ENCODE measurements at regions not wholly inside any gene's neighbourhood (a gene's known extent, or its start where the extent isn't known, plus 50 kb on each side); places are given as distances from the start of the nearest gene placed in this dataset.

GRCh38 chr2:194566907-194567660, 1089.9 kb upstream of the SLC39A10 start:
- no peak overlapping the region for H3K27ac ChIP-seq (ENCODE audit: low read depth, low read length)
- no peaks in the 10 kb centered on the region for H3K27me3 ChIP-seq (ENCODE audit: control insufficient read depth, insufficient read depth, low read length)
- no peaks in the 10 kb centered on the region for H3K9me3 ChIP-seq (ENCODE audit: control insufficient read depth, insufficient read depth, low read length)
- no CpG with 5 or more reads among the region's 1 CpG for WGBS (ENCODE audit: insufficient coverage)
- no peaks in the 10 kb centered on the region for H3K36me3 ChIP-seq (ENCODE audit: control insufficient read depth, insufficient read depth, low read length)
- DNase-seq (ENCODE audit: low read depth in 4 of 6, low spot score in 6 of 6), result no peak
- H3K4me3 ChIP-seq (ENCODE audit: low read depth, low read length), result no peak overlapping the region
- no peaks in the 10 kb centered on the region for H3K4me1 ChIP-seq (ENCODE audit: control insufficient read depth, insufficient read depth, low read length)

- no peak for DNase-seq (ENCODE audit: low read depth in 4 of 6, low spot score in 6 of 6)
- Histone ChIP-seq H3K4me1 (ENCODE audit: control insufficient read depth, insufficient read depth, low read length) (no peaks in the 10 kb centered on the region), H3K27me3 (ENCODE audit: control insufficient read depth, insufficient read depth, low read length) (no peaks in the 10 kb centered on the region), H3K4me3 (ENCODE audit: low read depth, low read length) (no peak overlapping the region), H3K9me3 (ENCODE audit: control insufficient read depth, insufficient read depth, low read length) (no peaks in the 10 kb centered on the region), H3K36me3 (ENCODE audit: control insufficient read depth, insufficient read depth, low read length) (no peaks in the 10 kb centered on the region), H3K27ac (ENCODE audit: low read depth, low read length) (no peak overlapping the region)
- WGBS (ENCODE audit: insufficient coverage), result no CpG with 5 or more reads among the region's 2 CpGs
These were observed 1092.6 kb upstream of the SLC39A10 start for GRCh38 chr2:194564422-194564821.

- H3K4me1 ChIP-seq (ENCODE audit: control insufficient read depth, insufficient read depth, low read length), result no peaks in the 10 kb centered on the region
- H3K4me3 ChIP-seq (ENCODE audit: low read depth, low read length), result no peak overlapping the region
- no peak overlapping the region for H3K27ac ChIP-seq (ENCODE audit: low read depth, low read length)
- H3K9me3 ChIP-seq (ENCODE audit: control insufficient read depth, insufficient read depth, low read length), result no peaks in the 10 kb centered on the region
- H3K27me3 ChIP-seq (ENCODE audit: control insufficient read depth, insufficient read depth, low read length), result no peaks in the 10 kb centered on the region
- no peak for DNase-seq (ENCODE audit: low read depth in 4 of 6, low spot score in 6 of 6)
- WGBS (ENCODE audit: insufficient coverage), result no CpG with 5 or more reads among the region's 2 CpGs
- H3K36me3 ChIP-seq (ENCODE audit: control insufficient read depth, insufficient read depth, low read length), result no peaks in the 10 kb centered on the region
These were observed 1094.7 kb upstream of the SLC39A10 start for GRCh38 chr2:194562329-194562728.

- no peak for DNase-seq (ENCODE audit: low read depth in 4 of 6, low spot score in 6 of 6)
- no peak overlapping the region for H3K4me3 ChIP-seq (ENCODE audit: low read depth, low read length)
- H3K9me3 ChIP-seq (ENCODE audit: control insufficient read depth, insufficient read depth, low read length), result no peaks in the 10 kb centered on the region
- no peak overlapping the region for H3K27ac ChIP-seq (ENCODE audit: low read depth, low read length)
- H3K36me3 ChIP-seq (ENCODE audit: control insufficient read depth, insufficient read depth, low read length), result no peaks in the 10 kb centered on the region
- H3K4me1 ChIP-seq (ENCODE audit: control insufficient read depth, insufficient read depth, low read length), result no peaks in the 10 kb centered on the region
- H3K27me3 ChIP-seq (ENCODE audit: control insufficient read depth, insufficient read depth, low read length), result no peaks in the 10 kb centered on the region
- 86% methylated on average over 2 of the region's 3 CpGs for WGBS (ENCODE audit: insufficient coverage)
These were observed 1097.1 kb upstream of the SLC39A10 start for GRCh38 chr2:194559964-194560363.

GRCh38 chr2:194559523-194559922, 1097.5 kb upstream of the SLC39A10 start:
- Histone ChIP-seq H3K27me3 (ENCODE audit: control insufficient read depth, insufficient read depth, low read length) (no peaks in the 10 kb centered on the region), H3K36me3 (ENCODE audit: control insufficient read depth, insufficient read depth, low read length) (no peaks in the 10 kb centered on the region), H3K27ac (ENCODE audit: low read depth, low read length) (no peak overlapping the region), H3K9me3 (ENCODE audit: control insufficient read depth, insufficient read depth, low read length) (no peaks in the 10 kb centered on the region), H3K4me1 (ENCODE audit: control insufficient read depth, insufficient read depth, low read length) (no peaks in the 10 kb centered on the region), H3K4me3 (ENCODE audit: low read depth, low read length) (no peak overlapping the region)
- 92% methylated on average over 5 of the region's 5 CpGs for WGBS (ENCODE audit: insufficient coverage)
- no peak for DNase-seq (ENCODE audit: low read depth in 4 of 6, low spot score in 6 of 6)

- Histone ChIP-seq H3K4me3 (ENCODE audit: low read depth, low read length) (no peak overlapping the region), H3K9me3 (ENCODE audit: control insufficient read depth, insufficient read depth, low read length) (no peaks in the 10 kb centered on the region), H3K27ac (ENCODE audit: low read depth, low read length) (no peak overlapping the region), H3K4me1 (ENCODE audit: control insufficient read depth, insufficient read depth, low read length) (no peaks in the 10 kb centered on the region), H3K27me3 (ENCODE audit: control insufficient read depth, insufficient read depth, low read length) (no peaks in the 10 kb centered on the region), H3K36me3 (ENCODE audit: control insufficient read depth, insufficient read depth, low read length) (no peaks in the 10 kb centered on the region)
- no CpG with 5 or more reads among the region's 1 CpG for WGBS (ENCODE audit: insufficient coverage)
- DNase-seq (ENCODE audit: low read depth in 4 of 6, low spot score in 6 of 6), result no peak
These were observed 1099.0 kb upstream of the SLC39A10 start for GRCh38 chr2:194557993-194558392.

GRCh38 chr2:194556629-194557028, 1100.4 kb upstream of the SLC39A10 start:
- Histone ChIP-seq H3K36me3 (ENCODE audit: control insufficient read depth, insufficient read depth, low read length) (no peaks in the 10 kb centered on the region), H3K4me3 (ENCODE audit: low read depth, low read length) (no peak overlapping the region), H3K9me3 (ENCODE audit: control insufficient read depth, insufficient read depth, low read length) (no peaks in the 10 kb centered on the region), H3K4me1 (ENCODE audit: control insufficient read depth, insufficient read depth, low read length) (no peaks in the 10 kb centered on the region), H3K27ac (ENCODE audit: low read depth, low read length) (no peak overlapping the region), H3K27me3 (ENCODE audit: control insufficient read depth, insufficient read depth, low read length) (no peaks in the 10 kb centered on the region)
- no peak for DNase-seq (ENCODE audit: low read depth in 4 of 6, low spot score in 6 of 6)
- no CpG with 5 or more reads among the region's 3 CpGs for WGBS (ENCODE audit: insufficient coverage)

- Histone ChIP-seq H3K9me3 (ENCODE audit: control insufficient read depth, insufficient read depth, low read length) (no peaks in the 10 kb centered on the region), H3K27ac (ENCODE audit: low read depth, low read length) (no peak overlapping the region), H3K4me1 (ENCODE audit: control insufficient read depth, insufficient read depth, low read length) (no peaks in the 10 kb centered on the region), H3K27me3 (ENCODE audit: control insufficient read depth, insufficient read depth, low read length) (no peaks in the 10 kb centered on the region), H3K36me3 (ENCODE audit: control insufficient read depth, insufficient read depth, low read length) (no peaks in the 10 kb centered on the region), H3K4me3 (ENCODE audit: low read depth, low read length) (no peak overlapping the region)
- DNase-seq (ENCODE audit: low read depth in 4 of 6, low spot score in 6 of 6), result peak in 3 of 6 donors; percentile 6 to 53 (median 47)
- no CpG with 5 or more reads among the region's 4 CpGs for WGBS (ENCODE audit: insufficient coverage)
These were observed 1103.0 kb upstream of the SLC39A10 start for GRCh38 chr2:194553980-194554379.

GRCh38 chr2:194550702-194551101, 1106.3 kb upstream of the SLC39A10 start:
- no peak overlapping the region for H3K27ac ChIP-seq (ENCODE audit: low read depth, low read length)
- DNase-seq (ENCODE audit: low read depth in 4 of 6, low spot score in 6 of 6), result no peak
- H3K4me1 ChIP-seq (ENCODE audit: control insufficient read depth, insufficient read depth, low read length), result no peaks in the 10 kb centered on the region
- H3K4me3 ChIP-seq (ENCODE audit: low read depth, low read length), result no peak overlapping the region
- no peaks in the 10 kb centered on the region for H3K9me3 ChIP-seq (ENCODE audit: control insufficient read depth, insufficient read depth, low read length)
- WGBS (ENCODE audit: insufficient coverage), result no CpG with 5 or more reads among the region's 1 CpG
- no peaks in the 10 kb centered on the region for H3K36me3 ChIP-seq (ENCODE audit: control insufficient read depth, insufficient read depth, low read length)
- H3K27me3 ChIP-seq (ENCODE audit: control insufficient read depth, insufficient read depth, low read length), result no peaks in the 10 kb centered on the region

GRCh38 chr2:194549387-194549786, 1107.6 kb upstream of the SLC39A10 start:
- Histone ChIP-seq H3K9me3 (ENCODE audit: control insufficient read depth, insufficient read depth, low read length) (no peaks in the 10 kb centered on the region), H3K27me3 (ENCODE audit: control insufficient read depth, insufficient read depth, low read length) (no peaks in the 10 kb centered on the region), H3K36me3 (ENCODE audit: control insufficient read depth, insufficient read depth, low read length) (no peaks in the 10 kb centered on the region), H3K27ac (ENCODE audit: low read depth, low read length) (no peak overlapping the region), H3K4me3 (ENCODE audit: low read depth, low read length) (no peak overlapping the region), H3K4me1 (ENCODE audit: control insufficient read depth, insufficient read depth, low read length) (no peaks in the 10 kb centered on the region)
- DNase-seq (ENCODE audit: low read depth in 4 of 6, low spot score in 6 of 6), result no peak
- WGBS (ENCODE audit: insufficient coverage), result 92% methylated on average over 2 of the region's 2 CpGs

Data from spinal cord (tissue), 9 donors.